Astrocyte of the spinal cord (primary cell): ENCODE measurements at regions not wholly inside any gene's neighbourhood (a gene's known extent, or its start where the extent isn't known, plus 50 kb on each side); places are given as distances from the start of the nearest gene placed in this dataset.
"Not testable (repeated sequence)": the region's sequence is repeated elsewhere in the genome, so short reads cannot be mapped to it uniquely, and the experiment has no call there.

ENCODE experiments used
- DNase-seq: peaks from one replicate; pipeline ENCODE4 v3.0.0; 2011; ENCODE audit warnings: low read depth, low spot score
- H3K4me3 ChIP-seq: 2 replicates; pipeline ENCODE4 v1.5.1; 2011; ENCODE audit warnings: low read depth, mild to moderate bottlenecking, low read length, moderate library complexity
- in situ Hi-C: cut with HindIII; loops from 2 replicates; pipeline ENCODE4 v1.10.0; 2017; ENCODE audit warnings: low sequenced_read_pairs
- TF ChIP-seq, protein P1 (sequence below): IDR thresholded peaks from 2 replicates; pipeline ENCODE4 v1.5.1; 2012; ENCODE audit warnings: low read depth, mild to moderate bottlenecking, low read length, inconsistent platforms

GRCh38 chr9:94033383-94033782 lies 50.9 kb upstream of the PTPDC1 start:
- in situ Hi-C loops, result no loop called here
- TF ChIP-seq, protein P1, sequence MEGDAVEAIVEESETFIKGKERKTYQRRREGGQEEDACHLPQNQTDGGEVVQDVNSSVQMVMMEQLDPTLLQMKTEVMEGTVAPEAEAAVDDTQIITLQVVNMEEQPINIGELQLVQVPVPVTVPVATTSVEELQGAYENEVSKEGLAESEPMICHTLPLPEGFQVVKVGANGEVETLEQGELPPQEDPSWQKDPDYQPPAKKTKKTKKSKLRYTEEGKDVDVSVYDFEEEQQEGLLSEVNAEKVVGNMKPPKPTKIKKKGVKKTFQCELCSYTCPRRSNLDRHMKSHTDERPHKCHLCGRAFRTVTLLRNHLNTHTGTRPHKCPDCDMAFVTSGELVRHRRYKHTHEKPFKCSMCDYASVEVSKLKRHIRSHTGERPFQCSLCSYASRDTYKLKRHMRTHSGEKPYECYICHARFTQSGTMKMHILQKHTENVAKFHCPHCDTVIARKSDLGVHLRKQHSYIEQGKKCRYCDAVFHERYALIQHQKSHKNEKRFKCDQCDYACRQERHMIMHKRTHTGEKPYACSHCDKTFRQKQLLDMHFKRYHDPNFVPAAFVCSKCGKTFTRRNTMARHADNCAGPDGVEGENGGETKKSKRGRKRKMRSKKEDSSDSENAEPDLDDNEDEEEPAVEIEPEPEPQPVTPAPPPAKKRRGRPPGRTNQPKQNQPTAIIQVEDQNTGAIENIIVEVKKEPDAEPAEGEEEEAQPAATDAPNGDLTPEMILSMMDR, result no peak
- no peak for DNase-seq
- H3K4me3 ChIP-seq, result no peak overlapping the region

DNA sequence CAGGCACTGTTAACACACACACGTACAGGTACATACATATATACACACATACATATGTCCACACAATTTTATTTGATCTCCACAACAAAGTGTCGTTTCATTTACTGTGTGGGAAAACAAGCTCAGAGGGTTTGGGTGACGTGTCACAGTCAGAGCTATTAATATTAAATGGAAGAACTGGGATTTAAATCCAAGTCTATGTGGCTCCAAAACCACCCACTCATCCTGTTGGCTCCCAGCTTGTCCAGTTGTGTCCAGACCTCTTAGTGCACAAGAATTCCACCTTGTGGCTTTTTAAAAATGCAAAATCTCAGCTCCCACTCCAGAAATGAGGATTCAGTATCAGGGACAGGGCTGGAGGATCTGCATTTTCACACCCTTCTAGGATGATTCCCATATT lies 52.3 kb upstream of the PTPDC1 start:
- H3K4me3 ChIP-seq, result no peak overlapping the region
- no peak for DNase-seq
- TF ChIP-seq, protein P1, result no peak
- in situ Hi-C loops, result no loop called here

- DNase-seq, result no peak
- H3K4me3 ChIP-seq, result peak overlapping the region; percentile 82
- in situ Hi-C loops, result no loop called here
- TF ChIP-seq, protein P1, result no peak
Observed at GRCh38 chr9:94031380-94031779, 52.9 kb upstream of the PTPDC1 start.

GRCh38 chr9:94030318-94031179 lies 53.7 kb upstream of the PTPDC1 start:
- in situ Hi-C loops, result no loop called here
- peak overlapping the region; percentile 82 for H3K4me3 ChIP-seq
- DNase-seq, result peak; percentile 83
- TF ChIP-seq, protein P1, result no peak

GRCh38 chr9:94029932-94030317 lies 54.3 kb upstream of the PTPDC1 start:
- no peak for DNase-seq
- TF ChIP-seq, protein P1, result no peak
- in situ Hi-C loops, result no loop called here
- peak overlapping the region; percentile 82 for H3K4me3 ChIP-seq

DNA sequence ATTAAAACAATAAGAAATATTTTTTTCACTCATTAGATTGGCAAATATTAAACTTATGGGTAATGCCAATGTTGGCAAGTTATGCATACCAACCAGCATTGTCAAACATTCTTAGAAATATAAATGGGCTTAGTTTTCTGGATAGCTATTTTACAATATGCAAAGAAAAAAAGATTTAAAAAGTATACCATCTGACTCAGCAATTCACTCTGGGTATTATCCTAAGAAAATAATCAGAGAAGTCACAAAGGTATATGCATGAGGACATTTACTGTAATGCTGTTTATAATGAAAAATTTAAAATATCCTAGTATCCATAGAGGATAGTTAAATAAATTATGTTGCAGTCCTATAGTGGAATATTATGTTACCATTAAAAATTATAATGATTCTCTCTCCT lies 57.4 kb upstream of the PTPDC1 start:
- in situ Hi-C loops, result no loop called here
- TF ChIP-seq, protein P1, result no peak
- DNase-seq, result no peak
- no peak overlapping the region for H3K4me3 ChIP-seq

- DNase-seq, in situ Hi-C loops, H3K4me3 ChIP-seq: not testable (repeated sequence)
Observed at GRCh38 chr9:94022476-94022875, 61.8 kb upstream of the PTPDC1 start.

GRCh38 chr9:94020836-94021235 lies 63.4 kb upstream of the PTPDC1 start:
- H3K4me3 ChIP-seq, in situ Hi-C loops, DNase-seq: not testable (repeated sequence)
